Vagina (tissue), 2 donors: ENCODE measurements at regions not wholly inside any gene's neighbourhood (a gene's known extent, or its start where the extent isn't known, plus 50 kb on each side); places are given as distances from the start of the nearest gene placed in this dataset.
"Not testable (repeated sequence)": the region's sequence is repeated elsewhere in the genome, so short reads cannot be mapped to it uniquely, and the experiment has no call there.

Experiments
- POLR2A ChIP-seq, 2 donors: fragments of 450-650 bp; IDR thresholded peaks; one replicate each; pipeline ENCODE4 v1.6.1; 2017; ENCODE audit warnings: antibody characterized with exemption in 2 of 2, mild to moderate bottlenecking in 2 of 2, moderate library complexity in 2 of 2
- POLR2AphosphoS5 ChIP-seq, 2 donors: sonication (generic); formaldehyde crosslinking; IDR thresholded peaks; one replicate each; pipeline ENCODE4 v1.9.0; 2017; ENCODE audit warnings: antibody characterized with exemption in 2 of 2, mild to moderate bottlenecking in 2 of 2, low read depth in 1 of 2; ENCODE audit not compliant: insufficient read depth in 1 of 2
- TF ChIP-seq, protein P1 (sequence below), 3 experiments: fragments of 450-650 bp in 2 of 3; fragments of 200-600 bp in 1 of 3; sonication (generic) in 1 of 3; IDR thresholded peaks; one replicate each; pipeline ENCODE4 v1.5.1; 2017 to 2019; ENCODE audit warnings: antibody characterized with exemption in 3 of 3, mild to moderate bottlenecking in 2 of 3, moderate library complexity in 2 of 3

DNA sequence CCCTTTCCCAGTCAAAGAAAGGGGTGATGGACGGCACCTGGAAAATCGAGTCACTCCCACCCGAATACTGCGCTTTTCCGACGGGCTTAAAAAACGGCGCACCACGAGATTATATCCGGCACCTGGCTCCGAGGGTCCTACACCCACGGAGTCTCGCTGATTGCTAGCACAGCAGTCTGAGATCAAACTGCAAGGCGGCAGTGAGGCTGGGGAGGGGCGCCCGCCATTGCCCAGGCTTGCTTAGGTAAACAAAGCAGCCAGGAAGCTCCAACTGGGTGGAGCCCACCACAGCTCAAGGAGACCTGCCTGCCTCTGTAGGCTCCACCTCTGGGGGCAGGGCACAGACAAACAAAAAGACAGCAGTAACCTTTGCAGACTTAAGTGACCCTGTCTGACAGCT is 317.7 kb upstream of the GJE1 start:
- TF ChIP-seq, protein P1, sequence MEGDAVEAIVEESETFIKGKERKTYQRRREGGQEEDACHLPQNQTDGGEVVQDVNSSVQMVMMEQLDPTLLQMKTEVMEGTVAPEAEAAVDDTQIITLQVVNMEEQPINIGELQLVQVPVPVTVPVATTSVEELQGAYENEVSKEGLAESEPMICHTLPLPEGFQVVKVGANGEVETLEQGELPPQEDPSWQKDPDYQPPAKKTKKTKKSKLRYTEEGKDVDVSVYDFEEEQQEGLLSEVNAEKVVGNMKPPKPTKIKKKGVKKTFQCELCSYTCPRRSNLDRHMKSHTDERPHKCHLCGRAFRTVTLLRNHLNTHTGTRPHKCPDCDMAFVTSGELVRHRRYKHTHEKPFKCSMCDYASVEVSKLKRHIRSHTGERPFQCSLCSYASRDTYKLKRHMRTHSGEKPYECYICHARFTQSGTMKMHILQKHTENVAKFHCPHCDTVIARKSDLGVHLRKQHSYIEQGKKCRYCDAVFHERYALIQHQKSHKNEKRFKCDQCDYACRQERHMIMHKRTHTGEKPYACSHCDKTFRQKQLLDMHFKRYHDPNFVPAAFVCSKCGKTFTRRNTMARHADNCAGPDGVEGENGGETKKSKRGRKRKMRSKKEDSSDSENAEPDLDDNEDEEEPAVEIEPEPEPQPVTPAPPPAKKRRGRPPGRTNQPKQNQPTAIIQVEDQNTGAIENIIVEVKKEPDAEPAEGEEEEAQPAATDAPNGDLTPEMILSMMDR (IDR thresholded peaks at IDR 0.05) = not testable (repeated sequence)
- TF ChIP-seq POLR2A (IDR thresholded peaks at IDR 0.05); POLR2AphosphoS5 (IDR thresholded peaks at IDR 0.05; ENCODE audit: insufficient read depth in 1 of 2, low read depth in 1 of 2): not testable (repeated sequence)
